Psoas muscle (tissue), 7 donors: ENCODE measurements at regions not wholly inside any gene's neighbourhood (a gene's known extent, or its start where the extent isn't known, plus 50 kb on each side); places are given as distances from the start of the nearest gene placed in this dataset.

Experiments
- ATAC-seq, 4 donors: fragments of 200-7000 bp; cut with Tn5 transposase; one replicate each; pipeline ENCODE4 v1.9.1; 2020; ENCODE audit warnings: moderate library complexity in 3 of 4, mild to moderate bottlenecking in 2 of 4
- DNase-seq, 2 donors: peaks; one replicate each; pipeline ENCODE4 v3.0.0-alpha.2; 2020
- H3K27ac ChIP-seq: fragments of 200-600 bp; one replicate; pipeline ENCODE4 v1.8.0; 2022
- H3K27me3 ChIP-seq, 3 donors: fragments of 200-600 bp in 1 of 3; one replicate each; pipeline versions ENCODE4 v1.6.1 to v1.8.0; 2013 to 2022; ENCODE audit warnings: low read length in 2 of 3, mild to moderate bottlenecking in 2 of 3, moderate library complexity in 1 of 3; ENCODE audit not compliant: insufficient read depth in 3 of 3
- H3K36me3 ChIP-seq, 2 donors: fragments of 200-600 bp in 1 of 2; one replicate each; pipeline versions ENCODE4 v1.6.1 to v1.8.0; 2013 to 2022; ENCODE audit warnings: low read depth in 1 of 2, mild to moderate bottlenecking in 1 of 2, moderate library complexity in 1 of 2; ENCODE audit not compliant: insufficient read depth in 1 of 2
- H3K4me1 ChIP-seq: fragments of 200-600 bp; one replicate; pipeline ENCODE4 v1.8.0; 2022
- H3K4me3 ChIP-seq: fragments of 200-600 bp; one replicate; pipeline ENCODE4 v1.8.0; 2022; ENCODE audit warnings: mild to moderate bottlenecking
- H3K9me3 ChIP-seq: fragments of 200-600 bp; one replicate; pipeline ENCODE4 v1.8.0; 2022
- WGBS, 3 donors: extraction: QIAGEN DNeasy Blood & Tissue Kit; methylation state at CpG; one replicate each; pipeline versions ENCODE4 v1.1.6 to v1.1.7; 2013; 5-methylcytosine and 5-hydroxymethylcytosine counted together
- intact Hi-C, 2 donors: fragments of 100-400 bp; cut with DNase I; formaldehyde crosslinking; loops; one replicate each; pipeline versions ENCODE4 v1.11.0 to v1.14.2; 2022
- TF ChIP-seq, protein P1 (sequence below): fragments of 200-600 bp; IDR thresholded peaks from one replicate; pipeline ENCODE4 v1.8.0; 2022; ENCODE audit warnings: antibody characterized with exemption
- donor health status: healthy with polysubstance abuse.
- donor health status: DM: no; HTN: no; CAD: no; lungs with moderate emphysema.
- donor health status: Bipolar disorder and iron deficiency.
- donor health status: healthy.
- donor health status: DM: yes; HTN: yes; CAD: no.
- donor health status: DM: no; HTN: no; CAD: no.
- donor health status: DM: yes; HTN: yes; CAD: no.

GRCh38 chr6:119829006-119829405, 479.4 kb upstream of the MAN1A1 start:
- WGBS, 3 donors = 87 to 91% (median 90%) methylated on average over 2 of the region's 2 CpGs

GRCh38 chr6:119821380-119821779, 471.8 kb upstream of the MAN1A1 start:
- Histone ChIP-seq H3K4me3 (no peak overlapping the region), H3K9me3 (no peaks in the 10 kb centered on the region), H3K27me3 (no peaks in the 10 kb centered on the region), H3K4me1 (no peaks in the 10 kb centered on the region), H3K27ac (no peak overlapping the region), H3K36me3 (no peaks in the 10 kb centered on the region)
- WGBS, 3 donors = 41 to 50% (median 47%) methylated on average over 3 of the region's 3 CpGs
- intact Hi-C loops = no loop called here
- TF ChIP-seq, protein P1, sequence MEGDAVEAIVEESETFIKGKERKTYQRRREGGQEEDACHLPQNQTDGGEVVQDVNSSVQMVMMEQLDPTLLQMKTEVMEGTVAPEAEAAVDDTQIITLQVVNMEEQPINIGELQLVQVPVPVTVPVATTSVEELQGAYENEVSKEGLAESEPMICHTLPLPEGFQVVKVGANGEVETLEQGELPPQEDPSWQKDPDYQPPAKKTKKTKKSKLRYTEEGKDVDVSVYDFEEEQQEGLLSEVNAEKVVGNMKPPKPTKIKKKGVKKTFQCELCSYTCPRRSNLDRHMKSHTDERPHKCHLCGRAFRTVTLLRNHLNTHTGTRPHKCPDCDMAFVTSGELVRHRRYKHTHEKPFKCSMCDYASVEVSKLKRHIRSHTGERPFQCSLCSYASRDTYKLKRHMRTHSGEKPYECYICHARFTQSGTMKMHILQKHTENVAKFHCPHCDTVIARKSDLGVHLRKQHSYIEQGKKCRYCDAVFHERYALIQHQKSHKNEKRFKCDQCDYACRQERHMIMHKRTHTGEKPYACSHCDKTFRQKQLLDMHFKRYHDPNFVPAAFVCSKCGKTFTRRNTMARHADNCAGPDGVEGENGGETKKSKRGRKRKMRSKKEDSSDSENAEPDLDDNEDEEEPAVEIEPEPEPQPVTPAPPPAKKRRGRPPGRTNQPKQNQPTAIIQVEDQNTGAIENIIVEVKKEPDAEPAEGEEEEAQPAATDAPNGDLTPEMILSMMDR = no peak
- DNase-seq (no peak), ATAC-seq (no peak)

More at GRCh38 chr6:119829006-119829405, 479.4 kb upstream of the MAN1A1 start:
- intact Hi-C loops = no loop called here
- ATAC-seq = no peak
- no peak overlapping the region for H3K27ac ChIP-seq
- DNase-seq = no peak
- no peaks in the 10 kb centered on the region for H3K36me3 ChIP-seq
- TF ChIP-seq, protein P1 = no peak
- H3K9me3 ChIP-seq = no peaks in the 10 kb centered on the region
- no peaks in the 10 kb centered on the region for H3K4me1 ChIP-seq
- H3K4me3 ChIP-seq = no peak overlapping the region
- H3K27me3 ChIP-seq = no peaks in the 10 kb centered on the region

DNA sequence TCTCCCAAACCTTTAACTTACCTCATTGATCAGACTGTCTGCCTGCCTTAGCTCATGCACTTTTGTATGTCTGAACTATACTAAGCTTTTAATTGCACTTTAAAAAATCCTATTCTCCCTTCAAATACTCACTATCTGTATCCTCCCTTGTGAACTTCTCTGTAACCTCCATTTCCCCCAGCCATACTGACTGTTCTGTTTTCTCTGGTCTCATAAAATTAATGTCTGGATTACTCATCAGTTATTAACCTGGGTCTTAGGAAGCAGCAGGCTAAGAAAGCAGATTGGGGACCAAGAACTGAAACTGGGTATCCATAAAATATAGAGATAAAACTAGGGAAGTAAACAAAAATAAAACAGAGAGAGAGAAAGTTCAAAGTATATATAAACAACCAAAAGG, 469.3 kb upstream of the MAN1A1 start:
- H3K4me1 ChIP-seq = no peaks in the 10 kb centered on the region
- intact Hi-C loops = no loop called here
- TF ChIP-seq, protein P1 = no peak
- H3K36me3 ChIP-seq = no peaks in the 10 kb centered on the region
- no peak for DNase-seq
- H3K27ac ChIP-seq = no peak overlapping the region
- ATAC-seq = no peak
- H3K9me3 ChIP-seq = no peaks in the 10 kb centered on the region
- H3K4me3 ChIP-seq = no peak overlapping the region
- no peaks in the 10 kb centered on the region for H3K27me3 ChIP-seq

- no peak overlapping the region for H3K4me3 ChIP-seq
- ATAC-seq = no peak
- TF ChIP-seq, protein P1 = no peak
- H3K36me3 ChIP-seq = no peaks in the 10 kb centered on the region
- H3K27ac ChIP-seq = no peak overlapping the region
- no peaks in the 10 kb centered on the region for H3K4me1 ChIP-seq
- WGBS, 3 donors = 81 to 83% (median 82%) methylated on average over 9 of the region's 9 CpGs
- H3K9me3 ChIP-seq = no peaks in the 10 kb centered on the region
- H3K27me3 ChIP-seq = no peaks in the 10 kb centered on the region
- no peak for DNase-seq
- intact Hi-C loops = no loop called here
These were observed 465.2 kb upstream of the MAN1A1 start for GRCh38 chr6:119814609-119815400.

DNA sequence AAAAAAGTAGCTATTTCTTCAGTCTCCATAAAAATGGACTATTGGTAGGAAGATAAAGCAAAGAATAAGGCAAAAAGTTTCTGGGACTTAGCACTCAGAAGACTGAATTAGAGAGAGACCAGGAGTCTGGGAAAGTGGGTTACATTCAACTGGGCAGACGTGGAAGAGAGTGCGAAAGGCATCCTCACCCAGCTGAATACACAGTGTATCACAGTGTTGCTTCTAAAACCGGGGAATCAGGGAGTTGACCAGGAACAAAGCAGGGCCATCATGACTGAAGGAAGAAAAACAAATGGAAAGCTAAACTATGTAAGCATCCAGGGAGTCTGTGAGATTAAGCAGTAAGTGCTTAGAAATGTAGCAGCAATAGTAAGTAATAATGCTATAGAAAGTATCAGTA, 452.9 kb upstream of the MAN1A1 start:
- no peak overlapping the region for H3K27ac ChIP-seq
- intact Hi-C loops = no loop called here
- H3K4me1 ChIP-seq = no peaks in the 10 kb centered on the region
- DNase-seq (no peak), ATAC-seq (no peak)
- H3K9me3 ChIP-seq = no peaks in the 10 kb centered on the region
- H3K36me3 ChIP-seq = no peaks in the 10 kb centered on the region
- 61 to 63% (median 61%) methylated on average over 3 of the region's 3 CpGs for WGBS, 3 donors
- no peak overlapping the region for H3K4me3 ChIP-seq
- TF ChIP-seq, protein P1 = no peak
- H3K27me3 ChIP-seq = peaks cover 0 to 2% (median 0%) of the 10 kb centered on the region in 3 donors
